Heart left ventricle (tissue), 16 donors: ENCODE measurements at regions not wholly inside any gene's neighbourhood (a gene's known extent, or its start where the extent isn't known, plus 50 kb on each side); places are given as distances from the start of the nearest gene placed in this dataset.
"Not testable (repeated sequence)": the region's sequence is repeated elsewhere in the genome, so short reads cannot be mapped to it uniquely, and the experiment has no call there.

Experiments used
- ATAC-seq, 4 donors: fragments of 200-7000 bp; cut with Tn5 transposase; one replicate each; pipeline ENCODE4 v1.9.1; 2020 to 2022; ENCODE audit warnings: moderate library complexity in 4 of 4, mild to moderate bottlenecking in 3 of 4, moderate number of reproducible peaks in 1 of 4
- DNase-seq, 5 donors: peaks; one replicate each; pipeline ENCODE4 v3.0.0-alpha.2; 2020
- H3K27ac ChIP-seq, 12 donors: fragments of 200-600 bp; sonication (generic) in 4 of 12; one replicate each; pipeline versions ENCODE4 v1.5.0 to v1.8.0; 2016 to 2022; ENCODE audit warnings: mild to moderate bottlenecking in 2 of 12
- H3K27me3 ChIP-seq, 9 donors: fragments of 200-600 bp; sonication (generic) in 2 of 9; one replicate each; pipeline versions ENCODE4 v1.5.1 to v1.8.0; 2016 to 2022; ENCODE audit warnings: mild to moderate bottlenecking in 3 of 9
- H3K36me3 ChIP-seq, 9 donors: fragments of 200-600 bp; sonication (generic) in 2 of 9; one replicate each; pipeline versions ENCODE4 v1.5.0 to v1.8.0; 2018 to 2022; ENCODE audit warnings: mild to moderate bottlenecking in 2 of 9
- H3K4me1 ChIP-seq, 12 donors: fragments of 200-600 bp; sonication (generic) in 4 of 12; one replicate each; pipeline versions ENCODE4 v1.5.0 to v1.8.0; 2016 to 2022; ENCODE audit warnings: mild to moderate bottlenecking in 3 of 12
- H3K4me3 ChIP-seq, 12 donors: fragments of 200-600 bp; sonication (generic) in 4 of 12; one replicate each; pipeline versions ENCODE4 v1.5.0 to v1.8.0; 2017 to 2022; ENCODE audit warnings: mild to moderate bottlenecking in 9 of 12, moderate library complexity in 4 of 12
- H3K9me3 ChIP-seq, 12 donors: fragments of 200-600 bp; sonication (generic) in 4 of 12; one replicate each; pipeline versions ENCODE4 v1.5.0 to v1.8.0; 2016 to 2022; ENCODE audit warnings: mild to moderate bottlenecking in 1 of 12
- CTCF ChIP-seq, 12 donors: fragments of 200-600 bp; sonication (generic) in 4 of 12; IDR thresholded peaks; one replicate each; pipeline versions ENCODE4 v1.5.0 to v1.8.0; 2018 to 2022; ENCODE audit warnings: antibody characterized with exemption in 12 of 12, mild to moderate bottlenecking in 5 of 12
- POLR2A ChIP-seq, 2 donors: fragments of 450-650 bp; IDR thresholded peaks; one replicate each; pipeline ENCODE4 v1.6.1; 2017; ENCODE audit warnings: antibody characterized with exemption in 2 of 2, mild to moderate bottlenecking in 2 of 2, moderate library complexity in 2 of 2
- WGBS, 4 donors: extraction: QIAGEN DNeasy Blood & Tissue Kit in 2 of 4; methylation state at CpG; one replicate each; pipeline versions ENCODE4 v1.1.5 to v1.1.7; 2013 to 2018; 5-methylcytosine and 5-hydroxymethylcytosine counted together
- intact Hi-C, 10 donors: fragments of 100-400 bp; cut with DNase I; formaldehyde crosslinking; loops; one replicate each; pipeline versions ENCODE4 v1.11.1 to v1.14.2; 2022
- donor health status: ischemic (EF 13 %, LVEDD 7.1; RV severe dilation, severe dysfunction).
- donor health status: healthy with polysubstance abuse.
- donor health status: DM: no; HTN: yes; CAD: no.
- donor health status: DM: no; HTN: no; CAD: no.
- donor health status: ischemic (EF 25% LVEDD 6.9; RV normal size, moderate dysfunction).
- donor health status: ischemic (EF 25% LVEDD 5.7; RV mildly dilated, moderate dysfunction).
- donor health status: healthy.
- donor health status: DM: yes; HTN: yes; CAD: no.
- donor health status: ischemic (EF 35%, LVEDD 5.7; RV mildly dilated, moderate dysfunction).
- donor health status: nonischemic (EF 11% LVEDD 7.7; RV severe dilation, severe dysfunction).
- donor health status: DM: yes; HTN: yes; CAD: no.
- donor health status: PGD.
- donor health status: ischemic (EF 29% LVEDD 5.4; RV normal size, mild dysfunction).
- donor health status: nonischemic (EF 23%, LVEDD 6.1; RV moderate dilation, normal function).

- DNase-seq (no peak), ATAC-seq (no peak)
- Histone ChIP-seq H3K36me3 (no peaks in the 10 kb centered on the region), H3K27ac (no peak overlapping the region), H3K27me3 (no peaks in the 10 kb centered on the region), H3K4me1 (no peaks in the 10 kb centered on the region), H3K4me3 (no peak overlapping the region), H3K9me3 (peaks cover 0 to 11% (median 0%) of the 10 kb centered on the region in 12 donors)
- 89 to 96% (median 91%) methylated on average over 1 of the region's 1 CpG for WGBS, 4 donors
- intact Hi-C loops, result no loop called here
- TF ChIP-seq POLR2A (IDR thresholded peaks at IDR 0.05) (no peak), CTCF (IDR thresholded peaks at IDR 0.05) (no peak)
Observed at GRCh38 chr7:19558527-19558926, 150.3 kb downstream of the POLR1F start.

GRCh38 chr7:19557726-19558465 is 150.9 kb downstream of the POLR1F start:
- intact Hi-C loops, result no loop called here
- Histone ChIP-seq H3K4me1 (no peaks in the 10 kb centered on the region), H3K27ac (no peak overlapping the region), H3K9me3 (peaks cover 0 to 6% (median 0%) of the 10 kb centered on the region in 12 donors), H3K36me3 (no peaks in the 10 kb centered on the region), H3K4me3 (no peak overlapping the region), H3K27me3 (no peaks in the 10 kb centered on the region)
- ATAC-seq (no peak), DNase-seq (no peak)
- WGBS, 4 donors, result 90 to 94% (median 92%) methylated on average over 3 of the region's 3 CpGs
- no peak for TF ChIP-seq POLR2A (IDR thresholded peaks at IDR 0.05)
- no peak for TF ChIP-seq CTCF (IDR thresholded peaks at IDR 0.05)

DNA sequence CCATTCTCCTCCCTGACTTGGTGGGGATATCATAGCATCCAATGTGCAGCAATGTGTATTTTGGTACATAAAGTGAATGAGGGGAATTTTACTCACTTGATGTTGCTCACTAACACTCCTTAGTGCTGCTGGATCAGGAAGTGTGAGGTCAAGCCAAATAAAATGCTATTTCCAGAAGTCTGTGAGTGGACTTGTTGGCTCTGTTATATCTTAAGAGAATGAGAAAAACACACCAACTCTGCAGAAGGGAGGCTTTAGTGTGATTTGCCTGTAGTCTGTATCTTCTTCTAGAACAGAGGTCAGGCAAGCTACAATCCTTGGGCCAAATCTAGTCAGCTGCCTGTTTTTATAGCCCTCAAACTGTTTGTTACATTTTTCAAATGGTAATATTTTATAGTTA is 154.3 kb downstream of the POLR1F start:
- no peaks in the 10 kb centered on the region for H3K9me3 ChIP-seq
- no peaks in the 10 kb centered on the region for H3K4me1 ChIP-seq
- H3K36me3 ChIP-seq, result no peaks in the 10 kb centered on the region
- H3K27me3 ChIP-seq, result no peaks in the 10 kb centered on the region
- no peak for DNase-seq
- intact Hi-C loops, result no loop called here
- no peak for ATAC-seq
- no peak overlapping the region for H3K4me3 ChIP-seq
- no peak overlapping the region for H3K27ac ChIP-seq
- TF ChIP-seq POLR2A (IDR thresholded peaks at IDR 0.05) (no peak), CTCF (IDR thresholded peaks at IDR 0.05) (no peak)

- Histone ChIP-seq H3K4me1 (no peaks in the 10 kb centered on the region), H3K9me3 (no peaks in the 10 kb centered on the region), H3K4me3 (no peak overlapping the region), H3K36me3 (no peaks in the 10 kb centered on the region), H3K27ac (no peak overlapping the region), H3K27me3 (no peaks in the 10 kb centered on the region)
- ATAC-seq, result no peak
- intact Hi-C loops, result no loop called here
- TF ChIP-seq CTCF (IDR thresholded peaks at IDR 0.05), result no peak
- no peak for TF ChIP-seq POLR2A (IDR thresholded peaks at IDR 0.05)
- no peak for DNase-seq
- WGBS, 4 donors, result 75 to 84% (median 82%) methylated on average over 2 of the region's 2 CpGs
Observed at GRCh38 chr7:19552576-19552975, 156.3 kb downstream of the POLR1F start.

GRCh38 chr7:19549246-19549645 is 159.6 kb downstream of the POLR1F start:
- H3K27me3 ChIP-seq, DNase-seq, ATAC-seq, H3K4me3 ChIP-seq, H3K36me3 ChIP-seq, intact Hi-C loops, H3K27ac ChIP-seq, H3K4me1 ChIP-seq: not testable (repeated sequence)
- WGBS, 4 donors, result 66 to 85% (median 74%) methylated on average over 4 to 5 of the region's 5 CpGs
- H3K9me3 ChIP-seq, result peaks cover 0 to 12% (median 0%) of the 10 kb centered on the region in 12 donors
